HG03378 (cell line): ENCODE measurements at regions not wholly inside any gene's neighbourhood (a gene's known extent, or its start where the extent isn't known, plus 50 kb on each side); places are given as distances from the start of the nearest gene placed in this dataset.

Experiments used
- ATAC-seq: cut with Tn5 transposase; IDR thresholded peaks from one replicate; pipeline ENCODE4 v1.9.1; 2021; ENCODE audit warnings: mild to moderate bottlenecking, moderate library complexity; ENCODE audit not compliant: unreplicated experiment

GRCh38 chr18:38481576-38481975 lies 916.0 kb upstream of the CELF4 start:
- no peak for ATAC-seq

- ATAC-seq = no peak
Observed at GRCh38 chr18:38475686-38476085, 910.1 kb upstream of the CELF4 start.

- ATAC-seq = no peak
Observed at GRCh38 chr18:38473535-38473934, 907.9 kb upstream of the CELF4 start.

DNA sequence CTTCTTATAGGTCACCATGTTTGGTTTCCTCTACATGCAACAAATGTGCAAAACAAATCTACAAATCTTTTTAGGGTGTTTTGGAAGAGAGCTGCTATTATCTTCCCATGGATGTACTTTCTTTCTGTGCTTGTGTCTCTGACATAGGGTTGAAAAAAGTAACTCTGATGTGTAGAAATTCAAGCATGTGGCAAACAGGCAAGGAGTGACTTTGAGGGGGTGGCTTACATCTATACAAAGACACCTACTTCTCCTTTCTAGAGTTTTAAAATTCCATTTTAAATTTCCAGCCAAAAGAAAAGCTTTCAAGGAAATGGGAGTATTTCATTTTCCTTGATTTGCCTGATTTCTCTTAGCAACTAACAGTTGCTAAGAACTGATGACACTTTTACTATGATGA lies 904.8 kb upstream of the CELF4 start:
- no peak for ATAC-seq

DNA sequence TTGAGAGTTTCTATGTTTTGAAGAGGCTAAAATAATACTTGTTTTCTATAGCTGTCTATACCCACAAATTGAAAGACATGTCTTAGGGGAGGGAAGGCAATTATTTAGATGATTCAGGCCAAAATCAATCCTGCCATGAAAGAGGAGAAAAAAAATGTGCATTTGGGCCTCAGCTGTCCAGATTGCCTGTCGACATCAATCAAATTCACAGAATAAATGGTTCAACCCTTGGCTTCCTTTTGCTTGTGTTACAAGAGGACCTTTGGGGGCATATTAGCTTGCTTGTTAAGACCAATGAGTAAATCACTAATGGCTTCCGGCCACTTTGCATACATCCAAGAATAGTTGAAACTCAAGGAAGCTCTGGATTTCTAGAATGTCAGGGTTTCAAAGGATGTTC lies 900.8 kb upstream of the CELF4 start:
- no peak for ATAC-seq

- no peak for ATAC-seq
Observed at GRCh38 chr18:38464024-38464423, 898.4 kb upstream of the CELF4 start.

DNA sequence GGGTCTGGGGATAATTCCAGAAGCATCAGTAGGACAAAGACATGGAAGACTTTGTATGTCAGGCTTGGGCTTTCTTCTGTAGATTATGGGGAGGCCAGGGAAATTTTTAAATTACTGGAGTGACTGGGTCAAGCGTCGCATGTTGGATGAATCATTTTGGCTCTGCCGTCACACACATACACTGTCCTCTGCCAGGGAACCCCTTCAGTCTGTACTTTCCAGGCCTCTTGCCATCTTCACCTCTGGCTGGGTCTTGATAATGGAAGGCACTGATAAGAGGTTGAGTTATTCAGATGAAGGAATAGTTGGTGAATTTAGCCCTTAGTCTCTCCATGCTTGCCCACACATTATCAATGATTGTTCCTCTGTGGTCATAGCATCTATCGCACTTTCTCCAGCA lies 895.1 kb upstream of the CELF4 start:
- no peak for ATAC-seq

GRCh38 chr18:38459131-38459994 lies 893.8 kb upstream of the CELF4 start:
- no peak for ATAC-seq

DNA sequence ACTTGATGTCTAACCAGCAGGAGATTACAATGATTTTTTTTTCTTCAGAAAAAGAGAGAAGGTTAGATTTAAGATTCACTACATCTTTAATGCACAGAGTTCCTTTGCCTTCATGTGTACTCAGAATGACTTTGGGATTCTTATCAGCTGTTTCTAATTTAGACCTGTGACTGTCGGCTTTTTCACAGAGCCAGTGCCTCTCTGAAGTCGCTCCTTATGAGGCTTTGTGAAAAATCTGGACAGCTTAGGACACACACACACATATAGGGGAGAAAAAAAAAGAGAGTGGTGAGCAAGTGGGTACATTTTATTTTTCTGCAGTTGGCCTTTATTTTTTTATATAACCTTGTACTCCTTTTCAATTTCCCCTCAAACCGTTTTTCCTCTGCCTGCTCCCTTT lies 893.1 kb upstream of the CELF4 start:
- no peak for ATAC-seq

DNA sequence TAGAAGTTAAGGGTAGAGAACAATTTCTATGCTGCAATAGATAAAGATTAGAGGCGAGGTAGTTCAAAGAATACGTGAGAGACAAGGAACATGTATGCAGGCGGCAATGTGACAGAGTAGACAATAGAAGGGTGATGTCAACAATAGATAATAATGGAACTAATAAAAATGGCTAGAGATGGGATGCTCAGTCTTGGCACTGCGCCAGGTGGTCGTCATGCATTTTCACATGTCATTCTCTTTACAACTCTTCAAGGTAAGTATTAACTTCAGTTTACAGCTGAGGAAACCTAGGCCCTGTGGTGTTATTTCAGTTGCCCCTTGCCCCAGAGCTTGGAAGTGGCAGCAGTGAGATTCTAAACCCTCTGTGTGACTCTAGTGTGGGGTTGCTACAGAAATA lies 890.7 kb upstream of the CELF4 start:
- ATAC-seq = no peak

- no peak for ATAC-seq
Observed at GRCh38 chr18:38454764-38455469, 889.3 kb upstream of the CELF4 start.

DNA sequence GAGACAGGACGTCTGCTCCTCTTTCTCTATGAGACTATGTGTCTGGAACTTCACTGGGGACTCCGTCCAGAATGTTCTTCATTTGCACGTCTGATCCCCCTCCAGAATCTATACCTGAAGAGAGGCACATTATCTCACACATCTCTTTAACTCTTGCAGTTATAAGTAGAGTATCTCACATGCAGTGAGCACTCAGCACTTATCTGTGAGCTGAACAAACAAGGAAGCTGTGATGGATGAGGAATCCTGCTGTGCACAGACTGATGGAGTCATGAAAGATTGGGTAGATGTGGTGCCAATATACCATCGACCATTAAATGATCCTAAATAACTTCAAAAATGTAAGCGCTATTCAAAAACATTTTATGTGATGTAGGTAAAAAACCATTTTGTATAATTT lies 888.3 kb upstream of the CELF4 start:
- no peak for ATAC-seq

GRCh38 chr18:38450876-38451275 lies 885.3 kb upstream of the CELF4 start:
- no peak for ATAC-seq

GRCh38 chr18:38445804-38446145 lies 880.2 kb upstream of the CELF4 start:
- no peak for ATAC-seq

GRCh38 chr18:38444971-38445803 lies 879.6 kb upstream of the CELF4 start:
- no peak for ATAC-seq

- no peak for ATAC-seq
Observed at GRCh38 chr18:38427736-38428135, 862.1 kb upstream of the CELF4 start.

GRCh38 chr18:38427234-38427633 lies 861.6 kb upstream of the CELF4 start:
- no peak for ATAC-seq

GRCh38 chr18:38421872-38422615 lies 856.4 kb upstream of the CELF4 start:
- no peak for ATAC-seq

DNA sequence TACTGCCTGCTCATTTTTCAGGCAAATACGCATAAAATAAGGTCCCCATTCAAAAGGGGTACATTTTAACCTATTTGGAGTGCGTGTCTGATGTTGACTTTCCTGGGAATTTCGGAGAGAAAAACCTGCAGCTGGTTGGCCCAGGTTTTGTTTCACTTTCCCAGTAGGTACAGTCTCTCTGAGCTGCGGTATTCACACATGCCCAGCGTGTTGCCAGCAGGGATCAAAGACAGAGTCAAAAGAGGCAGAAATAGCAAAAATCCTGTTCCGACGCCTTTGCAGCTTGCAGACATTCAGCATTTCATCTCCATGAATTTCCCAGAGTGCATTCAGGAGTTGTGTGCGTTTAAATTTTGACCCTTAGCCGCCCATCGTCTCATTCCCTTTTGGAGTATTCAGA lies 855.4 kb upstream of the CELF4 start:
- no peak for ATAC-seq

DNA sequence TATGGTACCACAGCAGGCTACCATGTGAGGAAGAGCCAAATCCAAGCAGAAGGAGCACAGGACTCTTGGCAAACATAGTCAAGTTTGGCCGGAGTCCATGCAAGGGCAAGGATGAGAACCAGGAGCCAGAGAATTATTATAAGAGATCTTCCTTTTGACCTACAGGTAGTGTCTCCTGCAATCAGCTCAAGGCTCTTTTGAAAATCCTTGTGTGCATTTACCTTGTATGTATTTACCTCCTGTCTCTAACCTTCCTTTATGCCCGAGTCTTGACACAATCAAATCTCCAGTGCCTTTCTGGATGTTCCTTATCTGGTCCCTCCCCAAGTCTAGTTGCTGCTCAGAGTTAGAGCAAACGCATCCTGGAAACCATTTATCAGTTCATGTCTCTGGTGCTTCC lies 855.0 kb upstream of the CELF4 start:
- no peak for ATAC-seq

GRCh38 chr18:38415811-38416210 lies 850.2 kb upstream of the CELF4 start:
- ATAC-seq = no peak
